AG09309 (cell line): ENCODE measurements at regions not wholly inside any gene's neighbourhood (a gene's known extent, or its start where the extent isn't known, plus 50 kb on each side); places are given as distances from the start of the nearest gene placed in this dataset.

Experiments used
- DNase-seq: peaks from one replicate; pipeline ENCODE4 v3.0.0-alpha.2; 2010; ENCODE audit warnings: low read depth
- H3K4me3 ChIP-seq: 2 replicates; pipeline ENCODE4 v1.5.1; 2011; ENCODE audit warnings: mild to moderate bottlenecking, low read depth, low read length, moderate library complexity; ENCODE audit not compliant: control insufficient read depth
- CTCF ChIP-seq: IDR thresholded peaks from 2 replicates; pipeline ENCODE4 v1.5.1; 2011; ENCODE audit warnings: mild to moderate bottlenecking, low read depth, low read length, inconsistent platforms; ENCODE audit not compliant: insufficient read depth, control insufficient read depth; ENCODE audit errors: missing control alignments

- DNase-seq, result no peak
- TF ChIP-seq CTCF, result no peak
- H3K4me3 ChIP-seq, result no peak overlapping the region
Measured at GRCh38 chr18:22683786-22684185, 249.3 kb upstream of the RBBP8 start.

- H3K4me3 ChIP-seq, result no peak overlapping the region
- no peak for DNase-seq
- TF ChIP-seq CTCF, result no peak
Measured at GRCh38 chr18:22684268-22684667, 248.9 kb upstream of the RBBP8 start.

- no peak overlapping the region for H3K4me3 ChIP-seq
- no peak for TF ChIP-seq CTCF
- DNase-seq, result no peak
Measured at GRCh38 chr18:22685788-22686187, 247.3 kb upstream of the RBBP8 start.

- no peak for DNase-seq
- H3K4me3 ChIP-seq, result no peak overlapping the region
- TF ChIP-seq CTCF, result no peak
Measured at GRCh38 chr18:22687892-22688680, 245.0 kb upstream of the RBBP8 start.

GRCh38 chr18:22688877-22689496 lies 244.1 kb upstream of the RBBP8 start:
- no peak overlapping the region for H3K4me3 ChIP-seq
- no peak for DNase-seq
- no peak for TF ChIP-seq CTCF

- no peak for TF ChIP-seq CTCF
- no peak for DNase-seq
- H3K4me3 ChIP-seq, result no peak overlapping the region
Measured at GRCh38 chr18:22689712-22690111, 243.4 kb upstream of the RBBP8 start.

GRCh38 chr18:22690556-22690955 lies 242.6 kb upstream of the RBBP8 start:
- no peak for TF ChIP-seq CTCF
- no peak for DNase-seq
- H3K4me3 ChIP-seq, result no peak overlapping the region
